HFF-Myc (cell line): ENCODE measurements at regions not wholly inside any gene's neighbourhood (a gene's known extent, or its start where the extent isn't known, plus 50 kb on each side); places are given as distances from the start of the nearest gene placed in this dataset.

Experiments used
- DNase-seq: peaks from one replicate; pipeline ENCODE4 v3.0.0-alpha.2; 2011; ENCODE audit warnings: low read depth; ENCODE audit errors: extremely low read depth
- H3K4me3 ChIP-seq: replicated peaks from 2 replicates; pipeline ENCODE4 v1.5.1; 2011; ENCODE audit warnings: low read depth, mild to moderate bottlenecking, control low read depth, low read length
- TF ChIP-seq, protein P1 (sequence below): IDR thresholded peaks from 2 replicates; pipeline ENCODE4 v1.5.1; 2012; ENCODE audit warnings: mild to moderate bottlenecking, low read depth, low read length, control low read depth; ENCODE audit errors: missing control alignments

- no peak for DNase-seq
- TF ChIP-seq, protein P1, sequence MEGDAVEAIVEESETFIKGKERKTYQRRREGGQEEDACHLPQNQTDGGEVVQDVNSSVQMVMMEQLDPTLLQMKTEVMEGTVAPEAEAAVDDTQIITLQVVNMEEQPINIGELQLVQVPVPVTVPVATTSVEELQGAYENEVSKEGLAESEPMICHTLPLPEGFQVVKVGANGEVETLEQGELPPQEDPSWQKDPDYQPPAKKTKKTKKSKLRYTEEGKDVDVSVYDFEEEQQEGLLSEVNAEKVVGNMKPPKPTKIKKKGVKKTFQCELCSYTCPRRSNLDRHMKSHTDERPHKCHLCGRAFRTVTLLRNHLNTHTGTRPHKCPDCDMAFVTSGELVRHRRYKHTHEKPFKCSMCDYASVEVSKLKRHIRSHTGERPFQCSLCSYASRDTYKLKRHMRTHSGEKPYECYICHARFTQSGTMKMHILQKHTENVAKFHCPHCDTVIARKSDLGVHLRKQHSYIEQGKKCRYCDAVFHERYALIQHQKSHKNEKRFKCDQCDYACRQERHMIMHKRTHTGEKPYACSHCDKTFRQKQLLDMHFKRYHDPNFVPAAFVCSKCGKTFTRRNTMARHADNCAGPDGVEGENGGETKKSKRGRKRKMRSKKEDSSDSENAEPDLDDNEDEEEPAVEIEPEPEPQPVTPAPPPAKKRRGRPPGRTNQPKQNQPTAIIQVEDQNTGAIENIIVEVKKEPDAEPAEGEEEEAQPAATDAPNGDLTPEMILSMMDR = no peak
- no peak overlapping the region for H3K4me3 ChIP-seq
Measured at GRCh38 chr14:40762685-40763084, 844.0 kb upstream of the LRFN5 start.

GRCh38 chr14:40762177-40762576 lies 844.5 kb upstream of the LRFN5 start:
- TF ChIP-seq, protein P1 = no peak
- no peak overlapping the region for H3K4me3 ChIP-seq
- DNase-seq = no peak

- DNase-seq = no peak
- no peak overlapping the region for H3K4me3 ChIP-seq
- TF ChIP-seq, protein P1 = no peak
Measured at GRCh38 chr14:40760704-40761103, 846.0 kb upstream of the LRFN5 start.

GRCh38 chr14:40758076-40758475 lies 848.6 kb upstream of the LRFN5 start:
- DNase-seq = no peak
- TF ChIP-seq, protein P1 = no peak
- no peak overlapping the region for H3K4me3 ChIP-seq

- DNase-seq = no peak
- TF ChIP-seq, protein P1 = no peak
- no peak overlapping the region for H3K4me3 ChIP-seq
Measured at GRCh38 chr14:40757376-40757950, 849.2 kb upstream of the LRFN5 start.

- no peak for DNase-seq
- TF ChIP-seq, protein P1 = no peak
Measured at GRCh38 chr14:40733206-40733605, 873.5 kb upstream of the LRFN5 start.

GRCh38 chr14:40727107-40727506 lies 879.6 kb upstream of the LRFN5 start:
- TF ChIP-seq, protein P1 = no peak
- DNase-seq = no peak
- H3K4me3 ChIP-seq = no peak overlapping the region

More at GRCh38 chr14:40733206-40733605, 873.5 kb upstream of the LRFN5 start:
- no peak overlapping the region for H3K4me3 ChIP-seq
